PC-3 (cell line): ENCODE measurements at regions not wholly inside any gene's neighbourhood (a gene's known extent, or its start where the extent isn't known, plus 50 kb on each side); places are given as distances from the start of the nearest gene placed in this dataset.

Experiments used
- ATAC-seq: fragments of 200-7000 bp; cut with Tn5 transposase; 2 replicates; pipeline ENCODE4 v1.9.1; 2020; ENCODE audit warnings: mild to moderate bottlenecking, moderate library complexity
- BruUV-seq: library from RNA; stranded (reverse); fragments of 400-500 nt; replicated peaks from 2 replicates; lab custom pipeline; 2021; lab: Mats Ljungman, UMichigan
- CTCF ChIA-PET: fragments of 300-600 bp; sonication (Branson Sonifier 250); formaldehyde crosslinking; loops from one replicate; lab custom pipeline; 2022; ENCODE audit warnings: antibody characterized with exemption; lab: Charles Lee
- POLR2A ChIA-PET: fragments of 300-600 bp; sonication (Branson Sonifier 250); formaldehyde crosslinking; loops from one replicate; lab custom pipeline; 2022; ENCODE audit warnings: antibody characterized with exemption; ENCODE audit not compliant: unreplicated experiment; lab: Charles Lee
- DNase-seq: peaks from one replicate; pipeline ENCODE4 v3.0.0-alpha.2; 2015
- H2AFZ ChIP-seq: fragments of 300-600 bp; sonication (generic); 2 replicates; pipeline ENCODE4 v1.6.0; 2016; ENCODE audit warnings: antibody characterized with exemption, low read length
- H3F3A ChIP-seq: fragments of 300-600 bp; sonication (generic); one replicate; pipeline ENCODE4 v1.6.0; 2017; ENCODE audit warnings: antibody characterized with exemption, low read length, control low read depth, mild to moderate bottlenecking; ENCODE audit not compliant: unreplicated experiment
- H3K27ac ChIP-seq: fragments of 300-600 bp; sonication (generic); 2 replicates; pipeline ENCODE4 v1.5.1; 2016; ENCODE audit warnings: mild to moderate bottlenecking, low read length
- H3K27me3 ChIP-seq: fragments of 300-600 bp; sonication (generic); 2 replicates; pipeline ENCODE4 v1.6.1; 2016; ENCODE audit warnings: low read length, mixed read lengths
- H3K36me3 ChIP-seq: fragments of 300-600 bp; sonication (generic); 2 replicates; pipeline ENCODE4 v1.6.1; 2016; ENCODE audit warnings: low read depth, mixed run types, low read length, mixed read lengths
- H3K4me1 ChIP-seq: fragments of 300-600 bp; sonication (generic); 2 replicates; pipeline ENCODE4 v1.5.1; 2016; ENCODE audit warnings: low read length; ENCODE audit not compliant: insufficient read depth
- H3K4me2 ChIP-seq: fragments of 300-600 bp; sonication (generic); 2 replicates; pipeline ENCODE4 v1.6.0; 2016; ENCODE audit warnings: low read length
- H3K4me3 ChIP-seq: fragments of 300-600 bp; sonication (generic); 2 replicates; pipeline ENCODE4 v1.5.1; 2016; ENCODE audit warnings: mild to moderate bottlenecking, low read length, mixed read lengths
- H3K79me2 ChIP-seq: fragments of 300-600 bp; sonication (generic); 2 replicates; pipeline ENCODE4 v1.6.1; 2017; ENCODE audit warnings: low read length, mixed read lengths
- H3K9ac ChIP-seq: fragments of 300-600 bp; sonication (generic); 2 replicates; pipeline ENCODE4 v1.6.0; 2016; ENCODE audit warnings: mild to moderate bottlenecking, low read length
- H3K9me2 ChIP-seq: fragments of 300-600 bp; sonication (generic); replicated peaks from 2 replicates; pipeline ENCODE4 v1.6.1; 2016; ENCODE audit warnings: mixed run types, low read length, mixed read lengths
- H3K9me3 ChIP-seq: fragments of 300-600 bp; sonication (generic); 2 replicates; pipeline ENCODE4 v1.6.1; 2016; ENCODE audit warnings: low read length, mixed read lengths
- H4K20me1 ChIP-seq: fragments of 300-600 bp; sonication (generic); 2 replicates; pipeline ENCODE4 v1.6.1; 2016; ENCODE audit warnings: low read length, mixed read lengths
- CTCF ChIP-seq: fragments of 300-600 bp; sonication (generic); conservative IDR thresholded peaks from 2 replicates; pipeline ENCODE4 v1.5.1; 2017; ENCODE audit warnings: antibody characterized with exemption, low read depth, mild to moderate bottlenecking, low read length
- EZH2 ChIP-seq: fragments of 300-600 bp; sonication (generic); IDR thresholded peaks from one replicate; pipeline ENCODE4 v1.6.1; 2017; ENCODE audit warnings: antibody characterized with exemption, mild to moderate bottlenecking, low read length; ENCODE audit not compliant: unreplicated experiment
- EZH2phosphoT487 ChIP-seq: fragments of 300-600 bp; sonication (generic); IDR thresholded peaks from 2 replicates; pipeline ENCODE4 v1.6.1; 2018; ENCODE audit warnings: mild to moderate bottlenecking, antibody characterized with exemption, low read length, borderline replicate concordance
- intact Hi-C: fragments of 100-400 bp; cut with micrococcal nuclease; formaldehyde crosslinking; loops from 2 replicates; pipeline ENCODE4 v1.9.0; 2023

GRCh38 chr14:97178781-97179180 lies 381.6 kb downstream of the VRK1 start:
- Histone ChIP-seq H3K4me3 (no peak overlapping the region), H3F3A (no peaks in the 10 kb centered on the region), H3K9me3 (no peaks in the 10 kb centered on the region), H3K27ac (peak overlapping the region; percentile 77), H3K4me2 (no peak overlapping the region), H3K9me2 (no peaks in the 10 kb centered on the region), H3K79me2 (no peaks in the 10 kb centered on the region), H3K36me3 (no peaks in the 10 kb centered on the region), H3K4me1 (peaks cover 40% of the 10 kb centered on the region), H2AFZ (0 out of 2 replicates have a peak overlapping the region, but pooled peaks have one; percentile 19), H3K27me3 (no peaks in the 10 kb centered on the region), H4K20me1 (no peaks in the 10 kb centered on the region), H3K9ac (peak overlapping the region; percentile 62)
- intact Hi-C loops, result no loop called here
- peak; percentile 76 for DNase-seq
- ChIA-PET CTCF (no interaction called here), POLR2A (no interaction called here)
- BruUV-seq, result no TSS peak
- no peak for TF ChIP-seq CTCF
- TF ChIP-seq EZH2, result no peak
- TF ChIP-seq EZH2phosphoT487, result no peak
- ATAC-seq, result peak; percentile 3; the same call in 1 of the 2 replicates

DNA sequence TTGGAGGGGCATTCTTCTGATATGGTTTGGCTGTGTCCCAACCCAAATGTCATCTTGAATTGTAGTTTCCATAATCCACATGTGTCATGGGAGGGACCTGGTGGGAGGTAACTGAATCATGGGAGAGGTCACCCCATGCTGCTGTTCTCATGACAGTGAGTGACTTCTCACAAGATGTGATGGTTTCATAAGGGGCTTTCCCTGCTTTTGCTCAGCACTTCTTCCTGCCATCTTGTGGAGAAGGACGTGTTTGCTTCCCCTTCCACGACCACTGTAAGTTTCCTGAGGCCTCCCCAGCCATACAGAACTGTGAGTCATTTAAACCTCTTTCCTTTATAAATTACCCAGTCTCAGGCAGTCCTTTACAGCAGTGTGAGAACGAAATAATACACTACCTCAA lies 382.4 kb downstream of the VRK1 start:
- H3K4me1 ChIP-seq, result peaks cover 40% of the 10 kb centered on the region
- no peaks in the 10 kb centered on the region for H3K9me2 ChIP-seq
- no peak for TF ChIP-seq EZH2
- no peak for TF ChIP-seq EZH2phosphoT487
- no peak; the same call in 1 of the 2 replicates for TF ChIP-seq CTCF
- no peaks in the 10 kb centered on the region for H3F3A ChIP-seq
- peak overlapping the region; percentile 77 for H3K27ac ChIP-seq
- H3K79me2 ChIP-seq, result no peaks in the 10 kb centered on the region
- H3K9me3 ChIP-seq, result no peaks in the 10 kb centered on the region
- intact Hi-C loops, result no loop called here
- no peak overlapping the region for H3K4me3 ChIP-seq
- POLR2A ChIA-PET, result no interaction called here
- H3K9ac ChIP-seq, result peak overlapping the region; percentile 62
- DNase-seq, result peak; percentile 23
- no peaks in the 10 kb centered on the region for H3K27me3 ChIP-seq
- BruUV-seq, result no TSS peak
- no peaks in the 10 kb centered on the region for H3K36me3 ChIP-seq
- no peaks in the 10 kb centered on the region for H4K20me1 ChIP-seq
- CTCF ChIA-PET, result interaction anchor here (1.3 kb wide), 1 partner anchor 72 kb away, joined by 3 read pairs; no protein-coding TSS in a partner anchor
- no peak overlapping the region for H2AFZ ChIP-seq
- H3K4me2 ChIP-seq, result peak overlapping the region; percentile 26
- peak; percentile 30; the same call in 1 of the 2 replicates for ATAC-seq
